RWPE2 (cell line): ENCODE measurements at regions not wholly inside any gene's neighbourhood (a gene's known extent, or its start where the extent isn't known, plus 50 kb on each side); places are given as distances from the start of the nearest gene placed in this dataset.

Source experiments
- ATAC-seq: fragments of 200-7000 bp; cut with Tn5 transposase; 3 replicates; pipeline ENCODE4 v1.9.1; 2021; ENCODE audit warnings: low read depth
- DNase-seq: peaks from one replicate; pipeline ENCODE4 v3.0.0-alpha.2; 2020; ENCODE audit warnings: low spot score
- H3K27ac ChIP-seq: fragments of 450-650 bp; 2 replicates; pipeline ENCODE4 v1.5.1; 2017; ENCODE audit warnings: mild to moderate bottlenecking; ENCODE audit not compliant: poor library complexity, severe bottlenecking
- H3K27me3 ChIP-seq: fragments of 250-450 bp; sonication (Bioruptor Pico); 2 replicates; pipeline ENCODE4 v1.5.1; 2021; ENCODE audit warnings: mild to moderate bottlenecking, moderate library complexity; ENCODE audit not compliant: insufficient read depth, poor library complexity, severe bottlenecking
- H3K36me3 ChIP-seq: fragments of 250-450 bp; sonication (Bioruptor Pico); 2 replicates; pipeline ENCODE4 v1.5.1; 2020; ENCODE audit warnings: low read depth, mild to moderate bottlenecking, moderate library complexity
- H3K4me1 ChIP-seq: fragments of 250-450 bp; sonication (Bioruptor Pico); 2 replicates; pipeline ENCODE4 v1.5.1; 2021; ENCODE audit warnings: mild to moderate bottlenecking, moderate library complexity; ENCODE audit not compliant: insufficient read depth, poor library complexity, severe bottlenecking
- H3K4me3 ChIP-seq: fragments of 250-450 bp; sonication (Bioruptor Pico); 2 replicates; pipeline ENCODE4 v1.5.1; 2021; ENCODE audit warnings: mild to moderate bottlenecking, moderate library complexity; ENCODE audit not compliant: severe bottlenecking
- H3K9me3 ChIP-seq: fragments of 250-450 bp; sonication (Bioruptor Pico); 2 replicates; pipeline ENCODE4 v1.5.1; 2021; ENCODE audit warnings: mild to moderate bottlenecking, moderate library complexity; ENCODE audit not compliant: severe bottlenecking
- CTCF ChIP-seq: fragments of 450-650 bp; IDR thresholded peaks from one replicate; pipeline ENCODE4 v1.5.1; 2017; ENCODE audit warnings: mild to moderate bottlenecking, moderate library complexity; ENCODE audit not compliant: poor library complexity, severe bottlenecking

- Histone ChIP-seq H3K4me3 (no peak overlapping the region), H3K36me3 (no peaks in the 10 kb centered on the region), H3K27ac (no peak overlapping the region), H3K27me3 (no peaks in the 10 kb centered on the region), H3K4me1 (no peaks in the 10 kb centered on the region), H3K9me3 (no peaks in the 10 kb centered on the region)
- TF ChIP-seq CTCF: no peak
- DNase-seq (no peak), ATAC-seq (no peak)
Measured at GRCh38 chr13:61156753-61157152, 258.9 kb downstream of the PCDH20 start.

- Histone ChIP-seq H3K36me3 (no peaks in the 10 kb centered on the region), H3K27ac (no peak overlapping the region), H3K27me3 (no peaks in the 10 kb centered on the region), H3K4me3 (no peak overlapping the region), H3K4me1 (no peaks in the 10 kb centered on the region), H3K9me3 (no peaks in the 10 kb centered on the region)
- ATAC-seq (no peak), DNase-seq (no peak)
- TF ChIP-seq CTCF: no peak
Measured at GRCh38 chr13:61151062-61151461, 264.6 kb downstream of the PCDH20 start.

- Histone ChIP-seq H3K36me3 (no peaks in the 10 kb centered on the region), H3K9me3 (no peaks in the 10 kb centered on the region), H3K27ac (no peak overlapping the region), H3K4me1 (no peaks in the 10 kb centered on the region), H3K4me3 (no peak overlapping the region), H3K27me3 (no peaks in the 10 kb centered on the region)
- DNase-seq: no peak
- TF ChIP-seq CTCF: no peak
- ATAC-seq: no peak
Measured at GRCh38 chr13:61149331-61149730, 266.3 kb downstream of the PCDH20 start.

GRCh38 chr13:61148691-61149315 lies 266.8 kb downstream of the PCDH20 start:
- no peak for TF ChIP-seq CTCF

GRCh38 chr13:61148211-61148610 lies 267.4 kb downstream of the PCDH20 start:
- no peak for ATAC-seq
- H3K4me3 ChIP-seq: no peak overlapping the region
- no peaks in the 10 kb centered on the region for H3K36me3 ChIP-seq
- H3K4me1 ChIP-seq: no peaks in the 10 kb centered on the region
- no peak overlapping the region for H3K27ac ChIP-seq
- no peak for TF ChIP-seq CTCF
- no peaks in the 10 kb centered on the region for H3K27me3 ChIP-seq
- no peak for DNase-seq
- no peaks in the 10 kb centered on the region for H3K9me3 ChIP-seq

More at GRCh38 chr13:61148691-61149315, 266.8 kb downstream of the PCDH20 start:
- H3K4me3 ChIP-seq: no peak overlapping the region
- DNase-seq (no peak), ATAC-seq (no peak)
- no peaks in the 10 kb centered on the region for H3K9me3 ChIP-seq
- no peaks in the 10 kb centered on the region for H3K36me3 ChIP-seq
- H3K27me3 ChIP-seq: no peaks in the 10 kb centered on the region
- H3K27ac ChIP-seq: no peak overlapping the region
- no peaks in the 10 kb centered on the region for H3K4me1 ChIP-seq
